Right cardiac atrium (tissue), 5 donors: ENCODE measurements at regions not wholly inside any gene's neighbourhood (a gene's known extent, or its start where the extent isn't known, plus 50 kb on each side); places are given as distances from the start of the nearest gene placed in this dataset.
A peak's percentile ranks its signal among the peaks of the same experiment; 100 is the strongest.
"Not testable (repeated sequence)": the region's sequence is repeated elsewhere in the genome, so short reads cannot be mapped to it uniquely, and the experiment has no call there.

Experiments used
- ATAC-seq, 2 donors: fragments of 200-7000 bp; cut with Tn5 transposase; one replicate each; pipeline versions ENCODE4 v1.8.0 to v1.9.1; 2020; ENCODE audit warnings: moderate library complexity in 2 of 2, mild to moderate bottlenecking in 1 of 2
- DNase-seq, 3 donors: peaks; one replicate each; pipeline ENCODE4 v3.0.0-alpha.2; 2020
- H3K27ac ChIP-seq: one replicate; pipeline ENCODE4 v1.5.1; 2013; ENCODE audit warnings: mild to moderate bottlenecking, low read length, control low read depth, moderate library complexity
- H3K27me3 ChIP-seq: one replicate; pipeline ENCODE4 v1.6.1; 2013; ENCODE audit not compliant: control insufficient read depth, insufficient read depth
- H3K4me1 ChIP-seq: one replicate; pipeline ENCODE4 v1.6.1; 2013; ENCODE audit warnings: low read length; ENCODE audit not compliant: control insufficient read depth, insufficient read depth
- H3K4me3 ChIP-seq: one replicate; pipeline ENCODE4 v1.5.1; 2013; ENCODE audit warnings: low read length, control low read depth
- H3K9me3 ChIP-seq: one replicate; pipeline ENCODE4 v1.6.1; 2013; ENCODE audit warnings: low read length; ENCODE audit not compliant: control insufficient read depth
- WGBS: extraction: QIAGEN DNeasy Blood & Tissue Kit; methylation state at CpG from one replicate; pipeline ENCODE4 v1.1.7; 2013; 5-methylcytosine and 5-hydroxymethylcytosine counted together
- intact Hi-C, 4 donors: fragments of 100-400 bp; cut with DNase I; formaldehyde crosslinking; loops; one replicate each; pipeline versions ENCODE4 v1.11.0 to v1.14.0; 2022 to 2023
- donor health status: healthy with polysubstance abuse.
- donor health status: DM: no; HTN: yes; CAD: no.
- donor health status: DM: no; HTN: no; CAD: no.
- donor health status: DM: no; HTN: yes; CAD: no; lungs with severe emphysema.
- donor health status: DM: yes; HTN: yes; CAD: no.

DNA sequence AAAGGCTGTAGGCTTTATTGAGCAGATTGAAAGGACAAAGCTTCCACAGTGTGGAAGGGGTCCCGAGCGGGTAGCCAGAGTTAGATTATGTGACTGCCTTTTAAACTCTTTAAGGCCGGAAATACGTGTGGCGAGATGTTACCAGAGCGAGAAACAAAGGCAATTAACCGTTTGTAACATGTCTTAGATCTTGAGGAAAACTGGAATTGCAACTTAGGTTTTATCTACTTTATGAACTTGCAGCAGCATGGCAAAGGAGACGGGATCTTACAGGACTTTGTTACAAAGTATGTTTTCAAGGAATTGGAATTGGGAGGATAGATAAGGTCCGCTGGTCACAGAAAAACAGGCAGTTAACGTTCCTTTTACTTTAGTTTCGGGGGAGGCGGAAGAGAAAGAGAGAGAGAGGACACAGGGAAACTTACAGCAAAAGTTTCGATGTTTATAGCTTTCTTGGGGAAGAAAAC, 594.7 kb upstream of the ADGRB3 start:
- intact Hi-C loops = no loop called here
- peak overlapping the region; percentile 9 for H3K4me3 ChIP-seq
- H3K9me3 ChIP-seq = no peaks in the 10 kb centered on the region
- no peaks in the 10 kb centered on the region for H3K4me1 ChIP-seq
- H3K27ac ChIP-seq = no peak overlapping the region
- WGBS = 29% methylated on average over 13 of the region's 13 CpGs
- no peaks in the 10 kb centered on the region for H3K27me3 ChIP-seq
- ATAC-seq = no peak
- DNase-seq = no peak

DNA sequence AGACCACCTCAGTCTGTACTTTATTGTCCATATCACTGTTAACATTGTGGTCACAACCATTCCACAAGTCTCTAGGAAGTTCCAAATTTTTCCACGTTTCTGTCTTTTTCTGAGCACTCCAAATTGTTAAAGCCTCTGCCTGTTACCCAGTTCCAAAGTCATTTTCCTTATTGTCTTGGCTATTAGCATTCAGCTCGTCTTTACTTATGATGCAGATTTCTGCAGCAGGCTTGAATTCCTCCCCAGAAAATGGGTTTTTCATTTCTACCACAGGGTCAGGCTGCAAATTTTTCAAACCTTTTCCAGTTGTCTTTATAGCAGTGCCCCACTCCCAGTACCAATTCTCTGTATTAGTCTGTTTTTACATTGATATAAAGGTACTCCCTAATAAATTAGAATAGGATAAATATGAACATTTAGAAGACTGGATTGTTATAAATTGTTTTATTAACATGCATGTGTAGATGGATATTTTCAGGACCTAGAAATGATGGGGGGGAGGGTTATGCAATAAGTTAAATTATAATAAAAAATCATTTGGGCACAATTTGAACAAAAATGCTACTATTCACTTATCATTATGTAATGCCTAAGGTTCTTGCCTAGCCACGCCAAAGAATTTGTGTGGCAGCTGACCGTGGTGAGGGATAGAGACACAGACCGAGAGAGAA, 595.3 kb upstream of the ADGRB3 start:
- Histone ChIP-seq H3K27ac (no peak overlapping the region), H3K9me3 (no peaks in the 10 kb centered on the region), H3K27me3 (no peaks in the 10 kb centered on the region), H3K4me1 (no peaks in the 10 kb centered on the region), H3K4me3 (peak overlapping the region; percentile 9)
- 18% methylated on average over 5 of the region's 5 CpGs for WGBS
- DNase-seq (peak in 2 of 3 donors; percentile 39 to 43), ATAC-seq (peak in 1 of 2 donors; percentile 45)
- intact Hi-C loops = no loop called here

DNA sequence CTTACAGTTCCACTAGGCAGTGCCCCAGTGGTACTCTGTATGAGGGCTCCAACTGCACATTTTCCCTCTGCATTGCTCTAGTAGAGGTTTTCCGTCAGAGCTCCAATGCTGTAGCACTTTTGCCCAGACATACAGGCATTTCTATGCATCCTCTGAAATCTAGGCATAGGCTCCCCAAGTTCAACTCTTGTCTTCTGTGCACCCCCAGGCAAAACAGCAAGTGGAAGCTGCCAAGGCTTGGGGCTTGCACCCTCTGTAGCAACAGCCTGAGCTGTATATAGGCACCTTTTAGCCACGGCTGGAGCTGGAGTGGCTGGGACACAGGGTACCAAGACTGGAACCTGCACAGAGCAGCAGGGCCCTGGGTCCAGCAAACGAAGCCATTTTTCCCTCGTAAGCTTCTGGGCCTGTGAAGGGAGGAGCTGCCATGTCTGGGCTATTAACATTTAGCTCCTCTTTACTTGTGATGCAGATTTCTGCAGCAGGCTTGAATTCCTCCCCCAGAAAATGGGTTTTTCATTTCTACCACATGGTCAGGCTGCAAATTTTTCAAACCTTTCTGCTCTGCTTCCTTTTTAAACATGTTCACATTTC, 596.2 kb upstream of the ADGRB3 start:
- H3K9me3 ChIP-seq = no peaks in the 10 kb centered on the region
- H3K27me3 ChIP-seq = no peaks in the 10 kb centered on the region
- ATAC-seq = no peak
- no peak overlapping the region for H3K27ac ChIP-seq
- H3K4me1 ChIP-seq = no peaks in the 10 kb centered on the region
- intact Hi-C loops = no loop called here
- peak in 1 of 3 donors; percentile 18 for DNase-seq
- 75% methylated on average over 4 of the region's 4 CpGs for WGBS
- H3K4me3 ChIP-seq = no peak overlapping the region

DNA sequence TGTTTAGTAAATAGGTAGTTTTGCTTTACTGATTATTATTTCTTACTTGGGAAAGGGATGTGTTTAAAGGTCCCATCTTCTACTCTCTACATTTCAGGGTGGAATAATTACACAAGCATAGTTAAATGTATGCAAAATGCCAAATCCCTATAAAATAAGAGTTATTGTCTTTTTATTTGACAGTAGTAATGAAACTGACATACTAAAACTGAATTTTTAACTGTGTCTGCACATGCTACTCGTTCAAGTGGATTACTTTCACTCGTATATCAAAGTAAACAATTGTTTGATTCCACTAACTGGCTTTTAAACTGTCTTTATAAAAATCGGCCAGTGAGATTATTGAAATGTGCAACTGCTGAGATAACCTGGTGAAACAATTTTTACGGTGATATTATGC, 602.9 kb upstream of the ADGRB3 start:
- ATAC-seq = no peak
- no peaks in the 10 kb centered on the region for H3K27me3 ChIP-seq

DNA sequence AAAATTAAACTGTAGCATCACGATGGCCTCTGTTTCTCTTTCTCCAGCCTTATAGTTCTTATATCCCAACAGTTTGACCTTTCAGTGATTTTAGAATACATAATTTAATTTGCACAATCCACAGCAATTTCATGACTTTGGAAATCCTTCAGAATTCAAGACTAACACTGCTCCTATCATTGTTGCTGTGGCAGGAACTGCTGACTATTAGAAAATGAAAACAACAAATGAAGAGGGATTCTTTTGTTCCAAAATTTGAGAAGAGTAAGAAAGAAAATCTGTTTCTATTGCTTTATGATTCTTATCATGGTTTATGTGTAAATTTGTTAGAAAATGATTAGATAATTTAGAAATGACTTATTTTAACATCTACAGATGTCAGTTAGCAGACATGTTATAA, 604.0 kb upstream of the ADGRB3 start:
- H3K4me1 ChIP-seq = no peaks in the 10 kb centered on the region
- 73% methylated on average over 1 of the region's 1 CpG for WGBS
- ATAC-seq = no peak
- no peak overlapping the region for H3K27ac ChIP-seq
- no peaks in the 10 kb centered on the region for H3K27me3 ChIP-seq
- no peak overlapping the region for H3K4me3 ChIP-seq
- no peaks in the 10 kb centered on the region for H3K9me3 ChIP-seq
- no peak for DNase-seq
- intact Hi-C loops = no loop called here

More for the DNA sequence above, 602.9 kb upstream of the ADGRB3 start:
- no peak for DNase-seq
- no peaks in the 10 kb centered on the region for H3K9me3 ChIP-seq
- intact Hi-C loops = no loop called here
- no peak overlapping the region for H3K27ac ChIP-seq
- H3K4me3 ChIP-seq = no peak overlapping the region
- no peaks in the 10 kb centered on the region for H3K4me1 ChIP-seq
- 69% methylated on average over 4 of the region's 4 CpGs for WGBS

DNA sequence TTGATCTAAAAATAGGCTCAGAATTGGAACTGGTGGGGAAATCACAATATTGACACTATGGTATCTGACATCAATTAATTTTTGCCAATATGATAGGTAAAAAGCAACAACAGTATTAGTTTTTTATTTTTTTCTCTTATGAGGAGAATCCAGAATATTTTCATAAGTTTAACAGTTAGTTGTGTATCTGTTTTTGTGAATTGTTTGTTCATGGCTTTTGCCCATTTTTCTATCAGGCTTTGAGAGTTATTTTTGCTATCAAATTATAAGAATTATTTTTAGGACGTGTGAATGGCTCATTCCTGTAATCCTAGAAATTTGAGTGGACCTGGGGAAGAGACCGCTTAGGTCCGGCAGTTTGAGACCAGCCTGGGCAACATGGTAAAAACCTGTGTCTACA, 608.6 kb upstream of the ADGRB3 start:
- Histone ChIP-seq H3K27me3 (no peaks in the 10 kb centered on the region), H3K9me3 (no peaks in the 10 kb centered on the region), H3K4me1 (no peaks in the 10 kb centered on the region), H3K27ac (no peak overlapping the region), H3K4me3 (no peak overlapping the region)
- intact Hi-C loops = no loop called here
- WGBS = 74% methylated on average over 3 of the region's 3 CpGs
- ATAC-seq = no peak
- DNase-seq = no peak

DNA sequence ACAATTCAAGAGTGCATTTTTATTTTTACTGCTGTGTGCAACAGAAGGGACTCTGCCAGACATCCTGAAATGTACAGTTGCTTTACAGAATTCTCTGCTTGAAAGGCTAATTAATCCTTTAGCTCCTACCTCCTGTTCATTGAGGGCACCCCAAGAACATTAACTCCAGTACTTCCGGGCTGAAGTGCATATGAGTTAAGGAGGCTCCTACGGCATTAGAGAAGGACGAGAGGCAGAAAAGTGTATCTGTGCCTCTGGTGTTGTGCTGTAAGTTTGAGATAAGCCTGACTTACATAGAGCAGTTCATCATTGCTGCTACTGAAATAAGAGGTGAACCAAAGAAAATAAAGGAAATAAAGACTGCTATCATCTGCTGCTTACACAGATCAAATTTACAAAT, 609.3 kb upstream of the ADGRB3 start:
- H3K27me3 ChIP-seq = no peaks in the 10 kb centered on the region
- no peaks in the 10 kb centered on the region for H3K9me3 ChIP-seq
- H3K4me1 ChIP-seq = no peaks in the 10 kb centered on the region
- no peak for ATAC-seq
- WGBS = 41% methylated on average over 3 of the region's 3 CpGs
- no peak overlapping the region for H3K27ac ChIP-seq
- intact Hi-C loops = no loop called here
- H3K4me3 ChIP-seq = no peak overlapping the region
- no peak for DNase-seq

DNA sequence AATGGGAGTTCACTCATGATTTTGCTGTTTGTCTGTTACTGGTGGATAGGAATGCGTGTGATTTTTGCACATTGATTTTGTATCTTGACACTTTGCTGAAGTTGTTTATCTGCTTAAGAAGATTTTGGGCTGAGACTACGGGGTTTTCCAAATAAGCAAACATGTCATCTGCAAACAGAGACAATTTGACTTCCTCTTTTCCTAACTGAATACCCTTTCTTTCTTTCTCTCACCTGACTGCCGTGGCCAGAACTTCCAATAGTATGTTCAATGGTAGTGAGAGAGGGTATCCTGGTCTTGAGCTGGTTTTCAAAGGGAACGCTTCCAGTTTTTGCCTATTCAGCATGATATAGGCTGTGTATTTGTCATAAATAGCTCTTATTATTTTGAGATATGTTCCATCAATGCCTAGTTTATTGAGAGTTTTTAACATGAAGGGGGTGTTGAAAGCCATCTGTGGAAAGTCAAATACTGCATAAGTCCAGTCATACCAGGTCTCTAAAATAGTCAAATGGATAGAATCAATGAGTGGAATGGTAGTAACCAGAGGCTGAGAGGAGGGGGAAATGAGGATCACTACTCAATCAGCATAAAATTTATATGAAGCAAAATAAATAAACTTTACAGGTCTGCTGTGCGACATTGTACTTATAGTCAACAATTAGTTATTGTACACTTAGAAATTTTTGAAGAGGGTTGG, 610.4 kb upstream of the ADGRB3 start:
- DNase-seq (no peak), ATAC-seq (no peak)
- Histone ChIP-seq H3K9me3 (no peaks in the 10 kb centered on the region), H3K4me3 (no peak overlapping the region), H3K27me3 (no peaks in the 10 kb centered on the region), H3K4me1 (no peaks in the 10 kb centered on the region), H3K27ac (no peak overlapping the region)
- 88% methylated on average over 5 of the region's 5 CpGs for WGBS
- intact Hi-C loops = no loop called here

DNA sequence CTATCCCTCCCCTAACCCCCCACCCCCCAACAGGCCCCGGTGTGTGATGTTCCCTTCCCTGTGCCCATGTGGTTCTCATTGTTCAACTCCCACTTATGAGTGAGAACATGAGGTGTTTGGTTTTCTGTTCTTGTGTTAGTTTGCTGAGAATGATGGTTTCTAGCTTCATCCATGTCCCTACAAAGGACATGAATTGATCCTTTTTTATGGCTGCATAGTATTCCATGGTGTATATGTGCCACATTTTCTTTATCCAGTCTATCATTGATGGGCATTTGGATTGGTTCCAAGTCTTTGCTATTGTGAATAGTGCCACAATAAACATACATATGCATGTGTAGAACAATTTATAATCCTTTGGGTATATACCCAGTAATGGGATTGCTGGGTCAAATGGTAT, 612.1 kb upstream of the ADGRB3 start:
- H3K4me3 ChIP-seq, H3K27me3 ChIP-seq, ATAC-seq, DNase-seq, intact Hi-C loops, H3K9me3 ChIP-seq, H3K4me1 ChIP-seq, H3K27ac ChIP-seq: not testable (repeated sequence)
- 86% methylated on average over 1 of the region's 1 CpG for WGBS

DNA sequence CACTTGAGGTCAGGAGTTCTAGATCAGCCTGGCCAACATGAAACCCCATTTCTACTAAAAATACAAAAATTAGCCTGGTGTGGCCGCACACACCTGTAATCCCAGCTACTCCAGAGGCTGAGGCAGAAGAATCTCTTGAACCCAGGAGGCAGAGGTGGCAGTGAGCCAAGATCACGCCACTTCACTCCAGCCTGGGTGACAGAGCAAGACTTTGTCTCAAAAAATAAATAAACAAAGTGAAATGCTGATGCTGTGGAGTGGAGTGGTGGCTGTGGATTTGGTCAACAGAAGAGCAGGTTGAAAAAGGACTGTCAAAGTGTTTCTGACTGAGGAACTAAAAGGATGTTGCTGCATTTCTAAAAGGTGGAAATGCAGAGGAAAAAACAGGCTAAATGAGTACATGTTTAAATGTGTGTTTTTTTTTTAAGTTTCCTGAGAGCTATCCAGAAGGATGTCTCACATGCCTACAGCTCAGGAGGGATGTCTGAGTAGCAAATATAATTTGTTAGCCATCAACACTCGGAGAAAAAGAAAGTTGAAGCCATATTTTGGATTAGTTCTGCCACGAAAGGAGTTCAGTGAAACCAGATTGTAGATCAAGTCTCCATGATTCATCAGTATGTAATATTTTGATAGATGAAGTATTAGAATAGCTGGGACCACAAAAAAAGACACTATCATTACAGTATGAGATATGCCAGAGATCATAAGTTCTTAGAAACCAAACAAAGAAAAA, 621.1 kb upstream of the ADGRB3 start:
- 66% methylated on average over 4 of the region's 4 CpGs for WGBS
- intact Hi-C loops = no loop called here

DNA sequence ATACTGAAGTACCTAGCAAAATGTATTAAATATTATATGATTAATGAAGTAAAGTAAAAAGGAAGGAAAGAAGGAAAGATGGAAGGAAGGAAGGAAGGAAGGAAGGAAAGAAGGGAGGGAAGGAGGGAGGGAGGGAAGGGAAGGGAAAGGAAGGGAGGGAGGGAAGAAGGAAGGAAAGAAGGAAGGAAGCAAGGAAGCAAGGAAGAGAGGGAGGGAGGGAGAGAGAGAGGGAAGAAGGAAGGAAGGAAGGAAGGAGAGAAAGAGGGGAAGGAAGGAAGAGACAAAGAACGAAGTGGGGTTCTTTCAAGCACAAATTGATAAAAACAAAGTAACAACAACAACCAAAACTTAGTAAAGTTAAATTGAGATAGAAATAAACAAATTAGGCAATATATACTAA, 622.3 kb upstream of the ADGRB3 start:
- Histone ChIP-seq H3K9me3 (no peaks in the 10 kb centered on the region), H3K4me1 (no peaks in the 10 kb centered on the region), H3K27ac (no peak overlapping the region), H3K4me3 (no peak overlapping the region), H3K27me3 (no peaks in the 10 kb centered on the region)
- ATAC-seq (no peak), DNase-seq (no peak)
- WGBS = 59% methylated on average over 1 of the region's 1 CpG
- intact Hi-C loops = no loop called here

More for the DNA sequence above, 621.1 kb upstream of the ADGRB3 start:
- H3K4me3 ChIP-seq = no peak overlapping the region
- no peaks in the 10 kb centered on the region for H3K9me3 ChIP-seq
- no peaks in the 10 kb centered on the region for H3K27me3 ChIP-seq
- ATAC-seq (no peak), DNase-seq (no peak)
- no peaks in the 10 kb centered on the region for H3K4me1 ChIP-seq
- no peak overlapping the region for H3K27ac ChIP-seq
